ENCODE measurements at regions not wholly inside any gene's neighbourhood (a gene's known extent, or its start where the extent isn't known, plus 50 kb on each side); places are given as distances from the start of the nearest gene placed in this dataset.

- no peak for TF ChIP-seq KLF7 (tag by site-specific recombination; IDR thresholded peaks at IDR 0.05; ENCODE audit: borderline replicate concordance)
- no peak for TF ChIP-seq HIC1 (tag by site-specific recombination; IDR thresholded peaks at IDR 0.05)
- TF ChIP-seq ZXDB (tag by site-specific recombination; IDR thresholded peaks at IDR 0.05), result no peak
- TF ChIP-seq YY1 (tag by site-specific recombination; IDR thresholded peaks at IDR 0.05), result no peak
- TF ChIP-seq, protein P1, sequence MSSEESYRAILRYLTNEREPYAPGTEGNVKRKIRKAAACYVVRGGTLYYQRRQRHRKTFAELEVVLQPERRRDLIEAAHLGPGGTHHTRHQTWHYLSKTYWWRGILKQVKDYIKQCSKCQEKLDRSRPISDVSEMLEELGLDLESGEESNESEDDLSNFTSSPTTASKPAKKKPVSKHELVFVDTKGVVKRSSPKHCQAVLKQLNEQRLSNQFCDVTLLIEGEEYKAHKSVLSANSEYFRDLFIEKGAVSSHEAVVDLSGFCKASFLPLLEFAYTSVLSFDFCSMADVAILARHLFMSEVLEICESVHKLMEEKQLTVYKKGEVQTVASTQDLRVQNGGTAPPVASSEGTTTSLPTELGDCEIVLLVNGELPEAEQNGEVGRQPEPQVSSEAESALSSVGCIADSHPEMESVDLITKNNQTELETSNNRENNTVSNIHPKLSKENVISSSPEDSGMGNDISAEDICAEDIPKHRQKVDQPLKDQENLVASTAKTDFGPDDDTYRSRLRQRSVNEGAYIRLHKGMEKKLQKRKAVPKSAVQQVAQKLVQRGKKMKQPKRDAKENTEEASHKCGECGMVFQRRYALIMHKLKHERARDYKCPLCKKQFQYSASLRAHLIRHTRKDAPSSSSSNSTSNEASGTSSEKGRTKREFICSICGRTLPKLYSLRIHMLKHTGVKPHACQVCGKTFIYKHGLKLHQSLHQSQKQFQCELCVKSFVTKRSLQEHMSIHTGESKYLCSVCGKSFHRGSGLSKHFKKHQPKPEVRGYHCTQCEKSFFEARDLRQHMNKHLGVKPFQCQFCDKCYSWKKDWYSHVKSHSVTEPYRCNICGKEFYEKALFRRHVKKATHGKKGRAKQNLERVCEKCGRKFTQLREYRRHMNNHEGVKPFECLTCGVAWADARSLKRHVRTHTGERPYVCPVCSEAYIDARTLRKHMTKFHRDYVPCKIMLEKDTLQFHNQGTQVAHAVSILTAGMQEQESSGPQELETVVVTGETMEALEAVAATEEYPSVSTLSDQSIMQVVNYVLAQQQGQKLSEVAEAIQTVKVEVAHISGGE (tag by site-specific recombination; conservative IDR thresholded peaks at IDR 0.05; ENCODE audit: low read depth), result no peak
- TF ChIP-seq ZNF785 (tag by site-specific recombination; IDR thresholded peaks at IDR 0.05), result no peak
Observed at GRCh38 chr22:48949375-48950149, 878.1 kb downstream of the BRD1 start.
